ENCODE measurements at regions not wholly inside any gene's neighbourhood (a gene's known extent, or its start where the extent isn't known, plus 50 kb on each side); places are given as distances from the start of the nearest gene placed in this dataset.
"Not testable (repeated sequence)": the region's sequence is repeated elsewhere in the genome, so short reads cannot be mapped to it uniquely, and the experiment has no call there.

DNA sequence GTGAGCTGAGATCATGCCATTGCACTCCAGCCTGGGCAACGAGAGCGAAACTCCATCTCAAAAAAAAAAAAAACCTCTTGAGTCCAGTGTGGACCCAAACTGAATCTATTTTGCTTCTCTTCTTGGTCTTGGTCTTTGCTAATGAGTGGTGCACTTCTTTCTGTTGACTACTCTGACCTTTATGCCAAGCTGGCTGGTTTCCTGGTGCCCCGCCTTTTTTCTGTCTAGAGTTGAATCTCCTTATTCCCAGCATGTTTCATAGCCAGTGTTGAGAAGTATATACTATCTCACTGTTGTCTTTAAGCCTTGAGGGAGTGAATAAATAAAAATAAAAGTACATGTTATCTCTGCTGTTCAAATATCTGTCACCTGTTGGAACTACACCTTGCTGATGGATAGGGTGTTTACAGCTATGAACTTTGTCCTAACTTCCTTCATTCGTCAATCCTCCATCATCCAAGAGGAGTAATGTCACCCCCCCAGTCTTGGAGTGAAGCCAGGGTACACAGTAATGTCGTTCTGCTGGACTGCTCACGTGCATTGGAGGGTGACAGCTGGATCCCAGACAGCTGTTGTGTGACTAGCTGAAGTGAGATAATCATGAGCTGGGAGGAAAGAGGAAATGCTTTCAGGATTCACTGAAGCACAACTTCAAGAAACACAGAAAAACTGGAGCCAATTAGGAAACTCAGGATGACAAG is 99.3 kb upstream of the PRKG2 start:
- Histone ChIP-seq H3K27ac (ENCODE audit: low read length) (no peak overlapping the region), H3K4me2 (ENCODE audit: low read length) (no peak overlapping the region), H3K36me3 (replicated peaks; ENCODE audit: low read depth, low read length) (no peaks in the 10 kb centered on the region), H4K20me1 (ENCODE audit: insufficient read depth, low read length) (no peaks in the 10 kb centered on the region), H3K4me1 (ENCODE audit: low read length) (peaks cover 5% of the 10 kb centered on the region; the same call in 1 of the 2 replicates), H3K9me3 (ENCODE audit: insufficient read depth, low read length) (no peaks in the 10 kb centered on the region), H2AFZ (ENCODE audit: low read depth, low read length) (no peak overlapping the region), H3K79me2 (ENCODE audit: low read length) (no peaks in the 10 kb centered on the region), H3K27me3 (ENCODE audit: low read depth, low read length) (no peaks in the 10 kb centered on the region; the same call in 1 of the 2 replicates), H3K9ac (ENCODE audit: low read length) (no peak overlapping the region), H3K4me3 (ENCODE audit: low read length) (no peak overlapping the region)
- no peak for TF ChIP-seq EZH2phosphoT487 (IDR thresholded peaks at IDR 0.05; ENCODE audit: low read depth)
- TF ChIP-seq, protein P1, sequence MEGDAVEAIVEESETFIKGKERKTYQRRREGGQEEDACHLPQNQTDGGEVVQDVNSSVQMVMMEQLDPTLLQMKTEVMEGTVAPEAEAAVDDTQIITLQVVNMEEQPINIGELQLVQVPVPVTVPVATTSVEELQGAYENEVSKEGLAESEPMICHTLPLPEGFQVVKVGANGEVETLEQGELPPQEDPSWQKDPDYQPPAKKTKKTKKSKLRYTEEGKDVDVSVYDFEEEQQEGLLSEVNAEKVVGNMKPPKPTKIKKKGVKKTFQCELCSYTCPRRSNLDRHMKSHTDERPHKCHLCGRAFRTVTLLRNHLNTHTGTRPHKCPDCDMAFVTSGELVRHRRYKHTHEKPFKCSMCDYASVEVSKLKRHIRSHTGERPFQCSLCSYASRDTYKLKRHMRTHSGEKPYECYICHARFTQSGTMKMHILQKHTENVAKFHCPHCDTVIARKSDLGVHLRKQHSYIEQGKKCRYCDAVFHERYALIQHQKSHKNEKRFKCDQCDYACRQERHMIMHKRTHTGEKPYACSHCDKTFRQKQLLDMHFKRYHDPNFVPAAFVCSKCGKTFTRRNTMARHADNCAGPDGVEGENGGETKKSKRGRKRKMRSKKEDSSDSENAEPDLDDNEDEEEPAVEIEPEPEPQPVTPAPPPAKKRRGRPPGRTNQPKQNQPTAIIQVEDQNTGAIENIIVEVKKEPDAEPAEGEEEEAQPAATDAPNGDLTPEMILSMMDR (IDR thresholded peaks at IDR 0.05; ENCODE audit: low read depth, low read length), result no peak

DNA sequence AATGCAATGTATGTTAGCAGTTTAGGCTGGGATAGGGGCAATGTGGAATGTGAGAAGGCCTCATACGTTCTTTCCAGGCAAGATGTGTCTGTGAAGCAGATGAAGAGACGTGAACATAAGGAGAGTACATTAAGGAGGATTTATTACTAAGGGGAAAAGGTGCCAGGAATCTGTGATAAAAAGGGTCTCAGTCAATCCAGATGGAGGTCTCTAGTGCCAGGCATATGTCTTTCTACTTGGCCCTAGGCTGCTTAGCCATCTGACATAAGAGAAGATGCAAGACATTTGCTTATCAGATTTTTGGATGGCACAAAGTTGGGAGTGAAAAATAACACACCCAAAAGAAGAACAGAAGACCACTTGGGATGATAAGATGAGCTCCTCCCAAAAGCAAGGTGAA is 93.0 kb upstream of the PRKG2 start:
- Histone ChIP-seq H3K36me3 (replicated peaks; ENCODE audit: low read depth, low read length) (no peaks in the 10 kb centered on the region), H2AFZ (ENCODE audit: low read depth, low read length) (no peak overlapping the region), H4K20me1 (ENCODE audit: insufficient read depth, low read length) (no peaks in the 10 kb centered on the region), H3K27me3 (ENCODE audit: low read depth, low read length) (no peaks in the 10 kb centered on the region), H3K79me2 (ENCODE audit: low read length) (no peaks in the 10 kb centered on the region), H3K4me3 (ENCODE audit: low read length) (no peak overlapping the region), H3K27ac (ENCODE audit: low read length) (no peak overlapping the region), H3K4me1 (ENCODE audit: low read length) (no peaks in the 10 kb centered on the region), H3K9me3 (ENCODE audit: insufficient read depth, low read length) (no peaks in the 10 kb centered on the region), H3K4me2 (ENCODE audit: low read length) (no peak overlapping the region), H3K9ac (ENCODE audit: low read length) (no peak overlapping the region)
- TF ChIP-seq, protein P1 (IDR thresholded peaks at IDR 0.05; ENCODE audit: low read depth, low read length), result no peak
- TF ChIP-seq EZH2phosphoT487 (IDR thresholded peaks at IDR 0.05; ENCODE audit: low read depth), result no peak

DNA sequence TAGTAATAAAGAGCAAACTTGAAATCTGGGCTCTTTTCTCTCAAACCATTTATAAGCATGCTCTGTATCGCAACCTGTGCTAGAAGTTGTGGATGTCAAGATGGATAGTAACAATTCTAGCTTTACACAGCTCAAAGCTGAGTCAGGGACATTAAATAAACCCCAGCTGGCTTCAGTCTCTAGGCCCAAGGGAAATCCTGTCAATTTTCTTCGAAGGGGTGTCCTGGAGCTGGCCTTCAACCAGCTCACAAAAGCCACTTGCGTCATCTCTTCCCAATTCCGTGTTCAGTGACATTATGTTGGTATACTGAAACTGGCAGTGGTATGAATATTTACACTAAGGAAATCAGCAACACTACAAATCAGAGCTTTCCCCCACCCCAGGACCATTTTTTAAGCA is 89.8 kb upstream of the PRKG2 start:
- no peaks in the 10 kb centered on the region for H3K9me3 ChIP-seq (ENCODE audit: insufficient read depth, low read length)
- no peaks in the 10 kb centered on the region for H4K20me1 ChIP-seq (ENCODE audit: insufficient read depth, low read length)
- no peaks in the 10 kb centered on the region for H3K4me1 ChIP-seq (ENCODE audit: low read length)
- no peak overlapping the region for H2AFZ ChIP-seq (ENCODE audit: low read depth, low read length)
- H3K9ac ChIP-seq (ENCODE audit: low read length), result no peak overlapping the region
- no peak overlapping the region for H3K4me2 ChIP-seq (ENCODE audit: low read length)
- TF ChIP-seq, protein P1 (IDR thresholded peaks at IDR 0.05; ENCODE audit: low read depth, low read length), result no peak
- TF ChIP-seq EZH2phosphoT487 (IDR thresholded peaks at IDR 0.05; ENCODE audit: low read depth), result no peak
- H3K4me3 ChIP-seq (ENCODE audit: low read length), result no peak overlapping the region
- H3K27me3 ChIP-seq (ENCODE audit: low read depth, low read length), result no peaks in the 10 kb centered on the region
- no peaks in the 10 kb centered on the region for H3K79me2 ChIP-seq (ENCODE audit: low read length)
- no peak overlapping the region for H3K27ac ChIP-seq (ENCODE audit: low read length)
- H3K36me3 ChIP-seq (replicated peaks; ENCODE audit: low read depth, low read length), result no peaks in the 10 kb centered on the region

DNA sequence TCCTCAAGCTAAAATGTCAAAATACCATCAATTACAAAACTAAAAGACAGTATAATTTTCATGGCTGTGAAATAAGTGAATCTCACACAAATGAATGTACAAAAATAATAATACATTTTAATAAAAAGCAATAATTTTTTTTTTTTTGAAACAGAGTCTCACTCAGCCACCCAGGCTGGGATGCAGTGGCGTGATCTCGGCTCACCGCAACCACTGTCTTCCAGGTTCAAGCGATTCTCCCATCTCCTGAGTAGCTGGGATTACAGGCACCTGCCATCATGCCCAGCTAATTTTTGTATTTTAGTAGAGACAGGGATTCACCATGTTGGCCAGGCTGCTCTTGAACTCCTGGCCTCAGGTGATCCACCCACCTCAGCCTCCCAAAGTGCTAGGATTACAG is 85.3 kb upstream of the PRKG2 start:
- not testable (repeated sequence) for H3K27me3 ChIP-seq (ENCODE audit: low read depth, low read length); H2AFZ ChIP-seq (ENCODE audit: low read depth, low read length); H3K4me2 ChIP-seq (ENCODE audit: low read length); H3K9me3 ChIP-seq (ENCODE audit: insufficient read depth, low read length); H4K20me1 ChIP-seq (ENCODE audit: insufficient read depth, low read length); H3K79me2 ChIP-seq (ENCODE audit: low read length); H3K4me1 ChIP-seq (ENCODE audit: low read length); H3K4me3 ChIP-seq (ENCODE audit: low read length); H3K36me3 ChIP-seq (replicated peaks; ENCODE audit: low read depth, low read length); H3K9ac ChIP-seq (ENCODE audit: low read length); H3K27ac ChIP-seq (ENCODE audit: low read length)
